SH-SY5Y (cell line): ENCODE measurements at regions not wholly inside any gene's neighbourhood (a gene's known extent, or its start where the extent isn't known, plus 50 kb on each side); places are given as distances from the start of the nearest gene placed in this dataset.

Experiments used
- GATA2 ChIP-seq: IDR thresholded peaks from 2 replicates; pipeline ENCODE4 v1.6.1; 2011; ENCODE audit warnings: mild to moderate bottlenecking, low read depth, low read length
- GATA3 ChIP-seq: IDR thresholded peaks from 2 replicates; pipeline ENCODE4 v1.6.1; 2011; ENCODE audit warnings: low read depth, mild to moderate bottlenecking, low read length, moderate library complexity

DNA sequence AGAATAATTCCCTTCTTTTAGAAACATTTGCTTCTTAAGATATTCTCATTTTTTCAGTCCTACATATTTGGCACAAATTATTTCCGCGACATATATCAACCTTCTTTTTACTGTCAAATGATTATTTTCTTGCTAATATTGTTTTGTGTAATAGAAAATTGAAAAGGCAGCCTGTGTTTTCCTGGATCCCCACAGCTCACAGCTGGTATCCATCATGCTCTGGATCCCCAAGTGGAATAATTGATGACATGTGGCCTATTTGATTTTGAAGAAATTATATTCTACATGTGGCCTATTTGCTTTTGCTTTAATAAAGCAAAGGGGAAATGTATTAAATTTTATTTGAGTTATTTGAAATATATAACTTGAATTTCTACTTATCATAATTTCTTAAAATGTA, 199.4 kb upstream of the LUZP2 start:
- TF ChIP-seq GATA2 (no peak), GATA3 (no peak)
